ENCODE measurements at regions not wholly inside any gene's neighbourhood (a gene's known extent, or its start where the extent isn't known, plus 50 kb on each side); places are given as distances from the start of the nearest gene placed in this dataset.

- Mint-ChIP-seq H3K27me3 (no peaks in the 10 kb centered on the region), H3K27ac (no peak overlapping the region), H3K36me3 (no peaks in the 10 kb centered on the region), H3K4me1 (no peaks in the 10 kb centered on the region), H3K4me3 (no peak overlapping the region), H3K9me3 (no peaks in the 10 kb centered on the region)
- DNase-seq (no peak), ATAC-seq (no peak)
- intact Hi-C loops (cut with micrococcal nuclease) = no loop called here
- no peaks in the 10 kb centered on the region for H3K4me1 ChIP-seq (ENCODE audit: control insufficient read depth in 2 of 2, insufficient read depth in 2 of 2, low read length in 2 of 2)
- no peaks in the 10 kb centered on the region for H3K36me3 ChIP-seq (ENCODE audit: control insufficient read depth in 2 of 3, insufficient read depth in 3 of 3, low read length in 3 of 3)
- no peak overlapping the region for H3K27ac ChIP-seq (ENCODE audit: low read depth, low read length)
- H3K4me3 ChIP-seq (ENCODE audit: low read length) = no peak overlapping the region
- no peaks in the 10 kb centered on the region for H3K27me3 ChIP-seq (ENCODE audit: control insufficient read depth in 2 of 2, insufficient read depth in 2 of 2, low read length in 2 of 2)
- ChIA-PET POLR2A (no interaction called here), CTCF (no interaction called here)
- H3K9me3 ChIP-seq (ENCODE audit: control insufficient read depth in 2 of 3, low read length in 3 of 3) = no peaks in the 10 kb centered on the region
Observed at GRCh38 chr2:83961512-83961911, 497.6 kb downstream of the SUCLG1 start.

- POLR2A ChIA-PET = no interaction called here
- DNase-seq = no peak
- H3K36me3 Mint-ChIP-seq = no peaks in the 10 kb centered on the region
- H3K27me3 Mint-ChIP-seq = no peaks in the 10 kb centered on the region
- Histone ChIP-seq H3K27ac (ENCODE audit: low read depth, low read length) (no peak overlapping the region), H3K4me3 (ENCODE audit: low read length) (no peak overlapping the region), H3K27me3 (ENCODE audit: control insufficient read depth in 2 of 2, insufficient read depth in 2 of 2, low read length in 2 of 2) (no peaks in the 10 kb centered on the region), H3K4me1 (ENCODE audit: control insufficient read depth in 2 of 2, insufficient read depth in 2 of 2, low read length in 2 of 2) (no peaks in the 10 kb centered on the region), H3K9me3 (ENCODE audit: control insufficient read depth in 2 of 3, low read length in 3 of 3) (no peaks in the 10 kb centered on the region), H3K36me3 (ENCODE audit: control insufficient read depth in 2 of 3, insufficient read depth in 3 of 3, low read length in 3 of 3) (no peaks in the 10 kb centered on the region)
- H3K4me3 Mint-ChIP-seq = no peak overlapping the region
- no peak for ATAC-seq
- no peaks in the 10 kb centered on the region for H3K4me1 Mint-ChIP-seq
- intact Hi-C loops (cut with micrococcal nuclease) = no loop called here
- H3K27ac Mint-ChIP-seq = no peak overlapping the region
- CTCF ChIA-PET = no interaction called here
- H3K9me3 Mint-ChIP-seq = no peaks in the 10 kb centered on the region
Observed at GRCh38 chr2:83960371-83960770, 498.7 kb downstream of the SUCLG1 start.

DNA sequence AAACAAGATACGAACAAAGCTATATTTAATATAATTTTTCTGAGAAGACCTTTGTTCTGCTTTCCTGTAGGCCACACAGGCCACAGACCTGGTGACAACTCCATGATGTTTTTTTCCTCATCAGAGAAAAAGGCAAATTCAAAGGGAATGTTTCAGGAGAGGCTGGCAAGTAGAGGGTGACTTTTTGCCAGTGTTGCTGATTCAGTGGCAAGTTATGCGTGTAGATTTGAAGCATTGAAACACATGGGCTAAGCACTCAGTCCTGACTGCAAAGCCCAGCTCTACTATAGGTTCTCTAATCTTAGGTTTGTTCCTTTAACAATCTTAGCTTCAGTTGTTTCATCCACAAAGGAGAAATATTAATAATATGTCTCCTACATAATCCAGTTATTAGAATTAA lies 499.8 kb downstream of the SUCLG1 start:
- Mint-ChIP-seq H3K4me1 (no peaks in the 10 kb centered on the region), H3K27me3 (no peaks in the 10 kb centered on the region), H3K27ac (no peak overlapping the region), H3K36me3 (no peaks in the 10 kb centered on the region), H3K4me3 (no peak overlapping the region), H3K9me3 (no peaks in the 10 kb centered on the region)
- H3K36me3 ChIP-seq (ENCODE audit: control insufficient read depth in 2 of 3, insufficient read depth in 3 of 3, low read length in 3 of 3) = no peaks in the 10 kb centered on the region
- H3K27ac ChIP-seq (ENCODE audit: low read depth, low read length) = no peak overlapping the region
- intact Hi-C loops (cut with micrococcal nuclease) = no loop called here
- no peak overlapping the region for H3K4me3 ChIP-seq (ENCODE audit: low read length)
- H3K27me3 ChIP-seq (ENCODE audit: control insufficient read depth in 2 of 2, insufficient read depth in 2 of 2, low read length in 2 of 2) = no peaks in the 10 kb centered on the region
- H3K4me1 ChIP-seq (ENCODE audit: control insufficient read depth in 2 of 2, insufficient read depth in 2 of 2, low read length in 2 of 2) = no peaks in the 10 kb centered on the region
- ChIA-PET POLR2A (no interaction called here), CTCF (no interaction called here)
- DNase-seq (no peak), ATAC-seq (no peak)
- H3K9me3 ChIP-seq (ENCODE audit: control insufficient read depth in 2 of 3, low read length in 3 of 3) = no peaks in the 10 kb centered on the region

- Mint-ChIP-seq H3K27me3 (peaks cover 0 to 2% (median 0%) of the 10 kb centered on the region in 5 donors), H3K36me3 (no peaks in the 10 kb centered on the region), H3K4me1 (no peaks in the 10 kb centered on the region), H3K9me3 (no peaks in the 10 kb centered on the region), H3K4me3 (no peak overlapping the region), H3K27ac (no peak overlapping the region)
- H3K36me3 ChIP-seq (ENCODE audit: control insufficient read depth in 2 of 3, insufficient read depth in 3 of 3, low read length in 3 of 3) = no peaks in the 10 kb centered on the region
- DNase-seq (no peak), ATAC-seq (no peak)
- H3K4me3 ChIP-seq (ENCODE audit: low read length) = no peak overlapping the region
- H3K27me3 ChIP-seq (ENCODE audit: control insufficient read depth in 2 of 2, insufficient read depth in 2 of 2, low read length in 2 of 2) = no peaks in the 10 kb centered on the region
- intact Hi-C loops (cut with micrococcal nuclease) = no loop called here
- ChIA-PET POLR2A (no interaction called here), CTCF (no interaction called here)
- no peak overlapping the region for H3K27ac ChIP-seq (ENCODE audit: low read depth, low read length)
- no peaks in the 10 kb centered on the region for H3K9me3 ChIP-seq (ENCODE audit: control insufficient read depth in 2 of 3, low read length in 3 of 3)
- H3K4me1 ChIP-seq (ENCODE audit: control insufficient read depth in 2 of 2, insufficient read depth in 2 of 2, low read length in 2 of 2) = no peaks in the 10 kb centered on the region
Observed at GRCh38 chr2:83956991-83957390, 502.1 kb downstream of the SUCLG1 start.

- Mint-ChIP-seq H3K36me3 (no peaks in the 10 kb centered on the region), H3K4me1 (no peaks in the 10 kb centered on the region), H3K27me3 (peaks cover 0 to 7% (median 3%) of the 10 kb centered on the region in 5 donors), H3K9me3 (no peaks in the 10 kb centered on the region), H3K27ac (no peak overlapping the region), H3K4me3 (no peak overlapping the region)
- Histone ChIP-seq H3K4me3 (ENCODE audit: low read length) (no peak overlapping the region), H3K4me1 (ENCODE audit: control insufficient read depth in 2 of 2, insufficient read depth in 2 of 2, low read length in 2 of 2) (no peaks in the 10 kb centered on the region), H3K9me3 (ENCODE audit: control insufficient read depth in 2 of 3, low read length in 3 of 3) (no peaks in the 10 kb centered on the region), H3K27ac (ENCODE audit: low read depth, low read length) (no peak overlapping the region), H3K36me3 (ENCODE audit: control insufficient read depth in 2 of 3, insufficient read depth in 3 of 3, low read length in 3 of 3) (no peaks in the 10 kb centered on the region), H3K27me3 (ENCODE audit: control insufficient read depth in 2 of 2, insufficient read depth in 2 of 2, low read length in 2 of 2) (no peaks in the 10 kb centered on the region)
- ATAC-seq = no peak
- no peak for DNase-seq
- ChIA-PET POLR2A (no interaction called here), CTCF (no interaction called here)
- intact Hi-C loops (cut with micrococcal nuclease) = no loop called here
Observed at GRCh38 chr2:83953697-83954096, 505.4 kb downstream of the SUCLG1 start.

- intact Hi-C loops (cut with micrococcal nuclease) = no loop called here
- no peak for DNase-seq
- H3K9me3 ChIP-seq (ENCODE audit: control insufficient read depth in 2 of 3, low read length in 3 of 3) = no peaks in the 10 kb centered on the region
- ChIA-PET CTCF (no interaction called here), POLR2A (no interaction called here)
- no peaks in the 10 kb centered on the region for H3K36me3 ChIP-seq (ENCODE audit: control insufficient read depth in 2 of 3, insufficient read depth in 3 of 3, low read length in 3 of 3)
- no peaks in the 10 kb centered on the region for H3K27me3 ChIP-seq (ENCODE audit: control insufficient read depth in 2 of 2, insufficient read depth in 2 of 2, low read length in 2 of 2)
- no peak for ATAC-seq
- Mint-ChIP-seq H3K27ac (no peak overlapping the region), H3K4me3 (no peak overlapping the region), H3K4me1 (no peaks in the 10 kb centered on the region), H3K36me3 (no peaks in the 10 kb centered on the region), H3K9me3 (no peaks in the 10 kb centered on the region), H3K27me3 (peaks cover 0 to 7% (median 3%) of the 10 kb centered on the region in 5 donors)
- H3K4me1 ChIP-seq (ENCODE audit: control insufficient read depth in 2 of 2, insufficient read depth in 2 of 2, low read length in 2 of 2) = no peaks in the 10 kb centered on the region
- H3K27ac ChIP-seq (ENCODE audit: low read depth, low read length) = no peak overlapping the region
- no peak overlapping the region for H3K4me3 ChIP-seq (ENCODE audit: low read length)
Observed at GRCh38 chr2:83951378-83951947, 507.6 kb downstream of the SUCLG1 start.

DNA sequence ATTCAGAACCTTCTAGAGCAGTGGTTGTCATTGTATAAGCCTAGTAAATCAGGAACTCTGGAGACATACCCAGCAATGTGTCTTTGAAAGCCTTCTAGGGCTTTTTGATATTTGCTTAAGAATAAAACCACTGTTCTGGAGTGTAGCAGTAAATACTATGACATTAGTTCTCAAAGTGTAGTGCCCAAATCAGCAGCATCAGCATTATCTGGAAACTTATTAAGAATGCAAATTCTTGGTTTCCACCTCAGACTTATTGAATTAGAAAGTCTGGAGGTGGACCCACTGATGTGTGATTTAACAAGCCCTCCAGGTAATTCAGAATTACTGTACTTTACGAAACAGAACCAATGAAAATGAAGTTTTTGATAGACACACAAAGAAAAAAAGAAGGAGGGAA lies 509.7 kb downstream of the SUCLG1 start:
- no peaks in the 10 kb centered on the region for H3K4me1 Mint-ChIP-seq
- Histone ChIP-seq H3K27ac (ENCODE audit: low read depth, low read length) (no peak overlapping the region), H3K27me3 (ENCODE audit: control insufficient read depth in 2 of 2, insufficient read depth in 2 of 2, low read length in 2 of 2) (no peaks in the 10 kb centered on the region), H3K4me3 (ENCODE audit: low read length) (no peak overlapping the region), H3K4me1 (ENCODE audit: control insufficient read depth in 2 of 2, insufficient read depth in 2 of 2, low read length in 2 of 2) (no peaks in the 10 kb centered on the region), H3K9me3 (ENCODE audit: control insufficient read depth in 2 of 3, low read length in 3 of 3) (no peaks in the 10 kb centered on the region), H3K36me3 (ENCODE audit: control insufficient read depth in 2 of 3, insufficient read depth in 3 of 3, low read length in 3 of 3) (no peaks in the 10 kb centered on the region)
- H3K27me3 Mint-ChIP-seq = peaks cover 0 to 7% (median 4%) of the 10 kb centered on the region in 5 donors
- DNase-seq (no peak), ATAC-seq (no peak)
- no peak overlapping the region for H3K4me3 Mint-ChIP-seq
- ChIA-PET POLR2A (no interaction called here), CTCF (no interaction called here)
- intact Hi-C loops (cut with micrococcal nuclease) = no loop called here
- H3K9me3 Mint-ChIP-seq = no peaks in the 10 kb centered on the region
- H3K27ac Mint-ChIP-seq = no peak overlapping the region
- H3K36me3 Mint-ChIP-seq = no peaks in the 10 kb centered on the region
